SK-N-SH treated with all-trans-retinoic acid at 6 μM for 48 hours (cell line): ENCODE measurements at regions not wholly inside any gene's neighbourhood (a gene's known extent, or its start where the extent isn't known, plus 50 kb on each side); places are given as distances from the start of the nearest gene placed in this dataset.

Experiments
- ARNTL ChIP-seq: fragments of 450-650 bp; formaldehyde crosslinking; IDR thresholded peaks from 2 replicates; pipeline ENCODE4 v1.5.0; 2020; ENCODE audit warnings: low read depth, mild to moderate bottlenecking, moderate library complexity, borderline replicate concordance
- GLIS3 ChIP-seq: fragments of 250-450 bp; sonication (Bioruptor Pico); IDR thresholded peaks from 2 replicates; pipeline ENCODE4 v1.5.0; 2020; ENCODE audit warnings: mild to moderate bottlenecking, moderate library complexity
- OSR1 ChIP-seq: fragments of 250-450 bp; sonication (Bioruptor Pico); IDR thresholded peaks from 2 replicates; pipeline ENCODE4 v1.8.0; 2022; ENCODE audit warnings: moderate library complexity, mild to moderate bottlenecking, inconsistent platforms
- PATZ1 ChIP-seq: fragments of 250-450 bp; sonication (Bioruptor Pico); IDR thresholded peaks from 2 replicates; pipeline ENCODE4 v1.8.0; 2020; ENCODE audit warnings: mild to moderate bottlenecking, moderate library complexity, borderline replicate concordance
- POU6F1 ChIP-seq: fragments of 250-450 bp; sonication (Bioruptor Pico); IDR thresholded peaks from 2 replicates; pipeline ENCODE4 v1.8.0; 2021; ENCODE audit warnings: low read depth, mild to moderate bottlenecking, moderate library complexity, borderline replicate concordance
- RARB ChIP-seq: fragments of 250-450 bp; sonication (Bioruptor Pico); IDR thresholded peaks from 2 replicates; pipeline ENCODE4 v1.8.0; 2021; ENCODE audit warnings: mild to moderate bottlenecking, moderate library complexity
- ZFP30 ChIP-seq: fragments of 450-650 bp; formaldehyde crosslinking; IDR thresholded peaks from 2 replicates; pipeline ENCODE4 v1.5.0; 2022; ENCODE audit warnings: mild to moderate bottlenecking, moderate library complexity
- ZNF565 ChIP-seq: fragments of 450-650 bp; formaldehyde crosslinking; conservative IDR thresholded peaks from 2 replicates; pipeline ENCODE4 v1.5.0; 2020; ENCODE audit warnings: low read depth, mild to moderate bottlenecking, moderate library complexity

GRCh38 chr18:5058768-5059695, 138.0 kb downstream of the AKAIN1 start:
- no peak for TF ChIP-seq RARB
- TF ChIP-seq ZNF565 (CRISPR knock-in tag), result no peak
- TF ChIP-seq ZFP30 (CRISPR knock-in tag), result no peak
- TF ChIP-seq ARNTL (CRISPR knock-in tag), result no peak
- TF ChIP-seq PATZ1, result no peak
- no peak for TF ChIP-seq GLIS3 (CRISPR knock-in tag)
- no peak for TF ChIP-seq POU6F1
- no peak for TF ChIP-seq OSR1 (CRISPR knock-in tag)
